Prostate gland (tissue), 2 donors: ENCODE measurements at regions not wholly inside any gene's neighbourhood (a gene's known extent, or its start where the extent isn't known, plus 50 kb on each side); places are given as distances from the start of the nearest gene placed in this dataset.
"Not testable (repeated sequence)": the region's sequence is repeated elsewhere in the genome, so short reads cannot be mapped to it uniquely, and the experiment has no call there.

Source experiments
- DNase-seq: peaks from one replicate; pipeline ENCODE4 v3.0.0-alpha.2; 2019; ENCODE audit warnings: low spot score
- H3K27ac ChIP-seq, 2 donors: fragments of 200-600 bp; sonication (generic); 2 replicates each; pipeline ENCODE4 v1.5.1; 2017 to 2019
- H3K27me3 ChIP-seq: fragments of 200-600 bp; sonication (generic); replicated peaks from 2 replicates; pipeline ENCODE4 v1.5.1; 2019; ENCODE audit not compliant: insufficient read depth
- H3K36me3 ChIP-seq, 2 donors: fragments of 200-600 bp; sonication (generic); 1 replicate in 1 of 2; 2 replicates in 1 of 2; pipeline versions ENCODE4 v1.5.1 to v1.8.1; 2017 to 2019
- H3K4me1 ChIP-seq: fragments of 200-600 bp; sonication (generic); replicated peaks from 2 replicates; pipeline ENCODE4 v1.5.1; 2019
- H3K4me3 ChIP-seq, 2 donors: fragments of 200-600 bp; sonication (generic); 2 replicates each; pipeline ENCODE4 v1.5.1; 2017 to 2019
- H3K9me3 ChIP-seq: fragments of 200-600 bp; sonication (generic); 2 replicates; pipeline ENCODE4 v1.5.1; 2017
- POLR2A ChIP-seq: fragments of 450-650 bp; IDR thresholded peaks from one replicate; pipeline ENCODE4 v1.6.1; 2016; ENCODE audit warnings: antibody characterized with exemption, mild to moderate bottlenecking
- POLR2AphosphoS5 ChIP-seq: sonication (generic); formaldehyde crosslinking; IDR thresholded peaks from one replicate; pipeline ENCODE4 v1.6.1; 2017; ENCODE audit warnings: antibody characterized with exemption
- WGBS: methylation state at CpG from one replicate; pipeline ENCODE4 v1.1.5; 2018; 5-methylcytosine and 5-hydroxymethylcytosine counted together
- intact Hi-C: fragments of 100-400 bp; cut with DNase I; formaldehyde crosslinking; loops from one replicate; pipeline ENCODE4 v1.14.2; 2022
- TF ChIP-seq, protein P1 (sequence below), 4 experiments: fragments of 200-600 bp in 2 of 4; fragments of 450-650 bp in 2 of 4; sonication (generic) in 2 of 4; IDR thresholded peaks; 1 replicate in 3 of 4; 2 replicates in 1 of 4; pipeline ENCODE4 v1.5.1; 2016 to 2019; ENCODE audit warnings: antibody characterized with exemption in 4 of 4, mild to moderate bottlenecking in 2 of 4, moderate library complexity in 2 of 4

DNA sequence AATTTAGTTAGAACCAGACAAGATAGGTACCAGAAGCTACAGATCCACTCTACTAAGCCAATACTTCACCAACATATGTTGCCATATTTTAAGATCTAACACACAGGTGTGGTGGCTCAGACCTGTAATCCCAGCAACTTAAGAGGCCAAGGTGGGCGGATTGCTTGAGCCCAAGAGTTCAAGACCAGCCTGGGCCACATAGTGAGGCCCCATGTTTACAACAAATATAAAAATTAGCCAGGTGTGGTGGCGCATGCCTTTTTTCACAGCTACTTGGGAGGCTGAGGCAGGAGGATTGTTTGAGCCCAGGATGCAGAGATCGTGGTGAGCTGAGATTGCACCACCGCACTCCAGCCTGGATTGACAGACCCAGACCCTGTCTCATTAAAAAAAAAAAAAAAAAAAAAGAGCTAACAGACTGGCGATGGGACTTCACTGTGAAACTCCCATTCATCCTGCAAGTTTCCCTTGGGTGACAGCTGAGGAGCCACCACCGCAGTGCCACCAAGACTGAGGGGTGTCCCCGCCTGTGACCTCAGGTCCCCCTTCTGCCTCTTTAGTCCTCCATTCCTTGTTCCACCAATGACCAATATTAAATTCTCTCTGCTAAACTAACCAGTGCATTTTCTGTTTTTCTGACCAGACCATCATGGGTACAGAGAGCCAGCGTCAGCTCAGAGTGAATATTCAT is 163.3 kb downstream of the OR4M2 start:
- WGBS = 85% methylated on average over 8 of the region's 8 CpGs
- no peaks in the 10 kb centered on the region for H3K4me1 ChIP-seq
- H3K4me3 ChIP-seq = no peak overlapping the region
- DNase-seq = no peak
- H3K27ac ChIP-seq = no peak overlapping the region
- TF ChIP-seq POLR2AphosphoS5 (no peak), POLR2A (no peak)
- TF ChIP-seq, protein P1, sequence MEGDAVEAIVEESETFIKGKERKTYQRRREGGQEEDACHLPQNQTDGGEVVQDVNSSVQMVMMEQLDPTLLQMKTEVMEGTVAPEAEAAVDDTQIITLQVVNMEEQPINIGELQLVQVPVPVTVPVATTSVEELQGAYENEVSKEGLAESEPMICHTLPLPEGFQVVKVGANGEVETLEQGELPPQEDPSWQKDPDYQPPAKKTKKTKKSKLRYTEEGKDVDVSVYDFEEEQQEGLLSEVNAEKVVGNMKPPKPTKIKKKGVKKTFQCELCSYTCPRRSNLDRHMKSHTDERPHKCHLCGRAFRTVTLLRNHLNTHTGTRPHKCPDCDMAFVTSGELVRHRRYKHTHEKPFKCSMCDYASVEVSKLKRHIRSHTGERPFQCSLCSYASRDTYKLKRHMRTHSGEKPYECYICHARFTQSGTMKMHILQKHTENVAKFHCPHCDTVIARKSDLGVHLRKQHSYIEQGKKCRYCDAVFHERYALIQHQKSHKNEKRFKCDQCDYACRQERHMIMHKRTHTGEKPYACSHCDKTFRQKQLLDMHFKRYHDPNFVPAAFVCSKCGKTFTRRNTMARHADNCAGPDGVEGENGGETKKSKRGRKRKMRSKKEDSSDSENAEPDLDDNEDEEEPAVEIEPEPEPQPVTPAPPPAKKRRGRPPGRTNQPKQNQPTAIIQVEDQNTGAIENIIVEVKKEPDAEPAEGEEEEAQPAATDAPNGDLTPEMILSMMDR (IDR thresholded peaks at IDR 0.05) = no peak
- no peaks in the 10 kb centered on the region for H3K9me3 ChIP-seq
- no peaks in the 10 kb centered on the region for H3K36me3 ChIP-seq
- H3K27me3 ChIP-seq = no peaks in the 10 kb centered on the region
- intact Hi-C loops = no loop called here

DNA sequence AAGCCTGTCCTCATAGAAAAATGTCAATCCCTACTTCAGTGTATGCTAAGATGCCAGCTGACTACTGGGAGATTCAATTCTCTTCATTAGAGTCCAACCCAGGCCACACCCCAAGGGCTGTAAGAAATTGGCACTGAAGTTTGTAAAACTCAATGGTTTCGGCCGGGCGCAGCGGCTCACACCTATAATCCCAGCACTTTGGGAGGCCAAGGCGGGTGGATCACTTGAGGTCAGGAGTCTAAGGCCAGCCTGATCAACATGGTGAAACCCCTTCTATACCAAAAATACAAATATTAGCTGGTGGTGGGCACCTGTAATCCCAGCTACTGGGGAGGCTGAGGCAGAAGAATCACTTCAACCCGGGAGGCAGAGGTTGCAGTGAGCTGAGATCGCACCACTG is 169.2 kb downstream of the OR4M2 start:
- H3K4me3 ChIP-seq, H3K4me1 ChIP-seq, H3K36me3 ChIP-seq, H3K27me3 ChIP-seq, DNase-seq, H3K27ac ChIP-seq, intact Hi-C loops, H3K9me3 ChIP-seq: not testable (repeated sequence)
- WGBS = 84% methylated on average over 7 of the region's 7 CpGs

DNA sequence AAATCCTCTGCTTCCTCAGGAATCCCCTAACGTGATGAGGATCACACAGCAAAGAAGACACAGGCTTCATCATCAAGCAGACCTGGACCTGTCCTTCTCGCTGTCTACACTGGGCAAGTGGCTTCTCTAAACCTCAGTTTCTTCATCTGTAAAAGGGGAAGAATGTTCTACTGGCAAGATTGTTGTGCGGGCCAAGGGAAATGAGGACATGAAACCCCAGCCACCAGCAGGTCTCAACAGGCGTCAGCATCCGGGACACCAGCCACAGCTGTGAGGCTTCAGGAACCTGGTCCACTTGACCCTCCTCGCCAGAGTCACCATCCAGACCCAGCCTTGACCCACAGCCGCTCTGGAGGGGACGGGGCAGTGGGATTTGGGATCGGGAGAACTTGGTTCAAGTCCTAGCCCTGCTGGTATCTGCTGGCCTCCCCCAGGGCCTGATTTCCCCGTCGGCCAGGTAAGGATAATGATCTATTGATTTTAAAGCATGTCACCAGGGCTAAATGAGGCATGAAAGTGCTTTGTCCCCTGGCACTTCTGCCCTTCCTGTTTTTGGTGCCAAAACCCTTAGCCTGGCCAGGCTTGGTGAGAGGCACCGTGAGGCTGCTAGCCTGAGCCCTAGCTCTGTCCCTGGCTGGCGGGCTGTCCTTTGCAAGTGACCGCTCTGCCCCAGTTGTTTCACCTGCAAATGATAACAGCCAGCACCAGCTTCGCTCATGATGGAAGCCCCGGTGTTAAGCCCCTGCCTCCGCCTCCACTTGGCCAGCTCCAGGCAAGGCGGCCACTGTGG is 170.4 kb downstream of the OR4M2 start:
- WGBS = 84% methylated on average over 18 of the region's 18 CpGs
- H3K9me3 ChIP-seq, H3K36me3 ChIP-seq, H3K4me3 ChIP-seq, H3K27ac ChIP-seq, DNase-seq, H3K4me1 ChIP-seq, H3K27me3 ChIP-seq, intact Hi-C loops: not testable (repeated sequence)

DNA sequence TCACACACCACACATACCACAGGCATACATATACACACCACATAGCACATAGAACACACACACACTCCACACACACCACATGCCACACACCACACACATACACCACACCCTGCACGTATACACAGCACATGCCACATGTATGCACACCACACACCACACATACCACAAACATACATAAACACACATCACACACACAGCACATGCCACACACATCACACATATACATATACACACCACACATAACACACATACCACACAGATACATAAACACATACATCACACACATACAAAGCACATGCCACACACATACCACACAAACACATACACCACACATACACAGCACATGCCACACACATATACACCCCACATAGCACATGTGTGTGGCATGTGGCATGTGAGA is 171.1 kb downstream of the OR4M2 start:
- H3K36me3 ChIP-seq = no peaks in the 10 kb centered on the region
- WGBS = 59% methylated on average over 1 of the region's 1 CpG
- H3K4me1 ChIP-seq = no peaks in the 10 kb centered on the region
- H3K27me3 ChIP-seq = no peaks in the 10 kb centered on the region
- no peak overlapping the region for H3K4me3 ChIP-seq
- no peak for TF ChIP-seq POLR2AphosphoS5
- TF ChIP-seq POLR2A = no peak
- TF ChIP-seq, protein P1 (IDR thresholded peaks at IDR 0.05) = no peak
- no peak for DNase-seq
- no peak overlapping the region for H3K27ac ChIP-seq
- intact Hi-C loops = no loop called here
- no peaks in the 10 kb centered on the region for H3K9me3 ChIP-seq

DNA sequence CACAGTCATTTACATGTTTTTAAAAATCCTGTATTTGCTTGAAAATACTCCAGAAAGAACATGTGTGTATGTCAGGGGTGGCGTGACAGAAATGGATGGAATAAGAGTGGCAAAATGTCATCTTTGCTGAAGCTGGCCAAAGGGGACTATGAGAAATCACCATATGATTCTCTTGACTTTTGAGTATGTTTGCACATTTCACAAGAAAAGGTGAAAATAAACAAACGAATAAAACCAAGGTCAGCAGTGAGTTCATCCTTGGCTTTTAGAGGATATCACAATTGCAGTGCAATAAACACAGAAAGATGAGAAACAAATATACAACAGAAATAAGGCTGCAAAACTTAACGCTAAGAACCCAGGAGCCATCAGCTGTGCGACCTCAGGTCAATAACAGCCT is 171.7 kb downstream of the OR4M2 start:
- WGBS = 74% methylated on average over 4 of the region's 4 CpGs
- intact Hi-C loops = not testable (repeated sequence)

DNA sequence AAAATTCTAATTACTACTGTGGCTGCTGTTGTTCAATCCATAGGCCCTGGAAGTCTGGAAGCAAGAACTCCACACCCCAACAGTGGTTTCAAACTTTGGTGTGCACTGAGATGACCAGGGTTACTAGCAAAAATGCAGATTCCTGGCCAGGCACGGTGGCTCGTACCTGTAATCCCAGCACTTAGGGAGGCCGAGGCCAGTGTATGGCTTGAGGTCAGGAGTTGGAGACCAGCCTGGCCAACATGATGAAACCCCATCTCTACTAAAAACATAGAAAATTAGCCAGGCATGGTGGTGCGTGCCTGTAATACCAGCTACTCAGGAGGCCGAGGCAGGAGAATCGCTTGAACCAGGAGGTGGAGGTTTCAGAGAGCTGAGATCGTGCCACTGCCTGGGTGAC is 172.2 kb downstream of the OR4M2 start:
- H3K27me3 ChIP-seq, DNase-seq, H3K9me3 ChIP-seq, H3K4me3 ChIP-seq, H3K27ac ChIP-seq, H3K4me1 ChIP-seq, intact Hi-C loops, H3K36me3 ChIP-seq: not testable (repeated sequence)
- 80% methylated on average over 7 of the region's 7 CpGs for WGBS

More for the DNA sequence above, 171.7 kb downstream of the OR4M2 start:
- not testable (repeated sequence) for H3K27ac ChIP-seq, H3K9me3 ChIP-seq, H3K27me3 ChIP-seq, H3K4me3 ChIP-seq, H3K36me3 ChIP-seq, H3K4me1 ChIP-seq, DNase-seq
